ENCODE measurements at regions not wholly inside any gene's neighbourhood (a gene's known extent, or its start where the extent isn't known, plus 50 kb on each side); places are given as distances from the start of the nearest gene placed in this dataset.

DNA sequence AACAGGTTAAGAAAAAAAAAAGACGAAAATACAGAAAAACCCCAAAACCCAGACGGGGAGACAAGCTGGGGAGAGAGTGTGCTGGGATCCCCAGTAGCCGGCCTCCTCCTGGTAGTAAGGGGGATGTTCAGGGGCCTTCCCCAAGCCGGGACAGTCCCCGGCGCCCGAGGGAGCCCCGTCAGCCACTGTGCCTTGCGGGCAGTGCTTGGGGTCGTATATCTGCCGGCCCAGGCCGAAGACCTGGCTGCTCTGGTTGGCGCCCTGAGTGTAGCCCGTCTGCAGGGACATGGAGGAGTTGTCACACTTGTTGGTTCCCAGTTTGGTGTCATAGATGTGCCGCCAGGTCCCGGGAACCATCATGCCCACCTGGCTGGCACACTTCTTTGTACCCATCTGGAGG lies 287.2 kb upstream of the GADL1 start (continued):
- TF ChIP-seq, protein P1, sequence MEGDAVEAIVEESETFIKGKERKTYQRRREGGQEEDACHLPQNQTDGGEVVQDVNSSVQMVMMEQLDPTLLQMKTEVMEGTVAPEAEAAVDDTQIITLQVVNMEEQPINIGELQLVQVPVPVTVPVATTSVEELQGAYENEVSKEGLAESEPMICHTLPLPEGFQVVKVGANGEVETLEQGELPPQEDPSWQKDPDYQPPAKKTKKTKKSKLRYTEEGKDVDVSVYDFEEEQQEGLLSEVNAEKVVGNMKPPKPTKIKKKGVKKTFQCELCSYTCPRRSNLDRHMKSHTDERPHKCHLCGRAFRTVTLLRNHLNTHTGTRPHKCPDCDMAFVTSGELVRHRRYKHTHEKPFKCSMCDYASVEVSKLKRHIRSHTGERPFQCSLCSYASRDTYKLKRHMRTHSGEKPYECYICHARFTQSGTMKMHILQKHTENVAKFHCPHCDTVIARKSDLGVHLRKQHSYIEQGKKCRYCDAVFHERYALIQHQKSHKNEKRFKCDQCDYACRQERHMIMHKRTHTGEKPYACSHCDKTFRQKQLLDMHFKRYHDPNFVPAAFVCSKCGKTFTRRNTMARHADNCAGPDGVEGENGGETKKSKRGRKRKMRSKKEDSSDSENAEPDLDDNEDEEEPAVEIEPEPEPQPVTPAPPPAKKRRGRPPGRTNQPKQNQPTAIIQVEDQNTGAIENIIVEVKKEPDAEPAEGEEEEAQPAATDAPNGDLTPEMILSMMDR (IDR thresholded peaks at IDR 0.05), result no peak
- no peak for TF ChIP-seq EP300 (IDR thresholded peaks at IDR 0.05)
- TF ChIP-seq JUN (IDR thresholded peaks at IDR 0.05), result no peak
- no peak for TF ChIP-seq FOSL2 (IDR thresholded peaks at IDR 0.05)
- TF ChIP-seq FOSL2 (CRISPR knock-in tag; IDR thresholded peaks at IDR 0.05), result no peak
- TF ChIP-seq CEBPB (IDR thresholded peaks at IDR 0.05), result no peak
- TF ChIP-seq, protein P2, sequence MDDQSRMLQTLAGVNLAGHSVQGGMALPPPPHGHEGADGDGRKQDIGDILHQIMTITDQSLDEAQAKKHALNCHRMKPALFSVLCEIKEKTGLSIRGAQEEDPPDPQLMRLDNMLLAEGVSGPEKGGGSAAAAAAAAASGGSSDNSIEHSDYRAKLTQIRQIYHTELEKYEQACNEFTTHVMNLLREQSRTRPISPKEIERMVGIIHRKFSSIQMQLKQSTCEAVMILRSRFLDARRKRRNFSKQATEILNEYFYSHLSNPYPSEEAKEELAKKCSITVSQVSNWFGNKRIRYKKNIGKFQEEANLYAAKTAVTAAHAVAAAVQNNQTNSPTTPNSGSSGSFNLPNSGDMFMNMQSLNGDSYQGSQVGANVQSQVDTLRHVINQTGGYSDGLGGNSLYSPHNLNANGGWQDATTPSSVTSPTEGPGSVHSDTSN (IDR thresholded peaks at IDR 0.05), result no peak
- TF ChIP-seq MAZ (IDR thresholded peaks at IDR 0.05; ENCODE audit: borderline replicate concordance, low read depth, low read length), result no peak
- TF ChIP-seq, protein P3, sequence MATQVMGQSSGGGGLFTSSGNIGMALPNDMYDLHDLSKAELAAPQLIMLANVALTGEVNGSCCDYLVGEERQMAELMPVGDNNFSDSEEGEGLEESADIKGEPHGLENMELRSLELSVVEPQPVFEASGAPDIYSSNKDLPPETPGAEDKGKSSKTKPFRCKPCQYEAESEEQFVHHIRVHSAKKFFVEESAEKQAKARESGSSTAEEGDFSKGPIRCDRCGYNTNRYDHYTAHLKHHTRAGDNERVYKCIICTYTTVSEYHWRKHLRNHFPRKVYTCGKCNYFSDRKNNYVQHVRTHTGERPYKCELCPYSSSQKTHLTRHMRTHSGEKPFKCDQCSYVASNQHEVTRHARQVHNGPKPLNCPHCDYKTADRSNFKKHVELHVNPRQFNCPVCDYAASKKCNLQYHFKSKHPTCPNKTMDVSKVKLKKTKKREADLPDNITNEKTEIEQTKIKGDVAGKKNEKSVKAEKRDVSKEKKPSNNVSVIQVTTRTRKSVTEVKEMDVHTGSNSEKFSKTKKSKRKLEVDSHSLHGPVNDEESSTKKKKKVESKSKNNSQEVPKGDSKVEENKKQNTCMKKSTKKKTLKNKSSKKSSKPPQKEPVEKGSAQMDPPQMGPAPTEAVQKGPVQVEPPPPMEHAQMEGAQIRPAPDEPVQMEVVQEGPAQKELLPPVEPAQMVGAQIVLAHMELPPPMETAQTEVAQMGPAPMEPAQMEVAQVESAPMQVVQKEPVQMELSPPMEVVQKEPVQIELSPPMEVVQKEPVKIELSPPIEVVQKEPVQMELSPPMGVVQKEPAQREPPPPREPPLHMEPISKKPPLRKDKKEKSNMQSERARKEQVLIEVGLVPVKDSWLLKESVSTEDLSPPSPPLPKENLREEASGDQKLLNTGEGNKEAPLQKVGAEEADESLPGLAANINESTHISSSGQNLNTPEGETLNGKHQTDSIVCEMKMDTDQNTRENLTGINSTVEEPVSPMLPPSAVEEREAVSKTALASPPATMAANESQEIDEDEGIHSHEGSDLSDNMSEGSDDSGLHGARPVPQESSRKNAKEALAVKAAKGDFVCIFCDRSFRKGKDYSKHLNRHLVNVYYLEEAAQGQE (IDR thresholded peaks at IDR 0.05), result no peak
- no peak for TF ChIP-seq SREBF2 (IDR thresholded peaks at IDR 0.05)
- no peak for TF ChIP-seq POLR2A (IDR thresholded peaks at IDR 0.05; ENCODE audit: low read length)
- TF ChIP-seq JUNB (IDR thresholded peaks at IDR 0.05), result no peak

DNA sequence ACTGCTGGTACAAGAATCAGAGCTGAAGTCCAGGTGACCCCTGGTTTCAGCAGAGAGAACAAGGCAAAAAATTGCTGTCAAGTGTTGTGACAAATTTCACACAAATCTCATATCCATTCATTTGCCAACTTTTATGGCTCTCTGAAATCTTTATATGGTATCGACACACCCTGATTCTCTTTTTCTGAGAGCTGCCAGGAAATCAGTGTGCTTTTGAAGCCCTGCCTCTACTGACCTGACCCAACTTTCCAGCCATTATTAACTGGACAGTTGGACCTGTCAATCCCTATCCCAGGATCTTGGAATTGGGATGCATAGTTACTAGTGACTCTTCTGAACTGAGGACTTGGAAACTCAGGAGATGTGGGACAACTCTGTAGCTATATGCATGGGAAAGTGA lies 288.2 kb upstream of the GADL1 start:
- POLR2A ChIA-PET, result no interaction called here
- Histone ChIP-seq H3K4me1 (no peaks in the 10 kb centered on the region), H3K9me3 (no peaks in the 10 kb centered on the region), H3K27ac (no peak overlapping the region), H3K4me2 (no peak overlapping the region), H3K4me3 (no peak overlapping the region)
- DNase-seq (ENCODE audit: low read depth in 1 of 2, low spot score in 1 of 2) (no peak), FAIRE-seq (no peak), ATAC-seq (no peak)
- 53% methylated on average over 1 of the region's 1 CpG for WGBS (ENCODE audit: missing lambda C conversion rate)
- CTCF ChIA-PET, result no interaction called here
- TF ChIP-seq HOXB5 (CRISPR knock-in tag; IDR thresholded peaks at IDR 0.05) (no peak), RFX5 (IDR thresholded peaks at IDR 0.05) (no peak), POLR2A (IDR thresholded peaks at IDR 0.05; ENCODE audit: low read length) (no peak), HOXB13 (CRISPR knock-in tag; IDR thresholded peaks at IDR 0.05; ENCODE audit: low read depth) (no peak), KDM5A (IDR thresholded peaks at IDR 0.05) (no peak), MYC (IDR thresholded peaks at IDR 0.05; ENCODE audit: borderline replicate concordance, low read length) (no peak), HEYL (CRISPR knock-in tag; IDR thresholded peaks at IDR 0.05) (no peak), FOSB (CRISPR knock-in tag; IDR thresholded peaks at IDR 0.05) (no peak), EP300 (IDR thresholded peaks at IDR 0.05) (no peak), ESRRA (IDR thresholded peaks at IDR 0.05; ENCODE audit: borderline replicate concordance, low read length) (no peak), RCOR1 (IDR thresholded peaks at IDR 0.05; ENCODE audit: low read depth, low read length) (no peak)
- TF ChIP-seq, protein P4, sequence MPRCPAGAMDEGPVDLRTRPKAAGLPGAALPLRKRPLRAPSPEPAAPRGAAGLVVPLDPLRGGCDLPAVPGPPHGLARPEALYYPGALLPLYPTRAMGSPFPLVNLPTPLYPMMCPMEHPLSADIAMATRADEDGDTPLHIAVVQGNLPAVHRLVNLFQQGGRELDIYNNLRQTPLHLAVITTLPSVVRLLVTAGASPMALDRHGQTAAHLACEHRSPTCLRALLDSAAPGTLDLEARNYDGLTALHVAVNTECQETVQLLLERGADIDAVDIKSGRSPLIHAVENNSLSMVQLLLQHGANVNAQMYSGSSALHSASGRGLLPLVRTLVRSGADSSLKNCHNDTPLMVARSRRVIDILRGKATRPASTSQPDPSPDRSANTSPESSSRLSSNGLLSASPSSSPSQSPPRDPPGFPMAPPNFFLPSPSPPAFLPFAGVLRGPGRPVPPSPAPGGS (IDR thresholded peaks at IDR 0.05), result no peak
- TF ChIP-seq, protein P2 (IDR thresholded peaks at IDR 0.05), result no peak

Data from A549 (cell line).